ENCODE measurements at regions not wholly inside any gene's neighbourhood (a gene's known extent, or its start where the extent isn't known, plus 50 kb on each side); places are given as distances from the start of the nearest gene placed in this dataset.

- no peak overlapping the region for H3K4me3 Mint-ChIP-seq
- H3K4me1 Mint-ChIP-seq: no peaks in the 10 kb centered on the region
- H3K9me3 Mint-ChIP-seq: peaks cover 0 to 24% (median 4%) of the 10 kb centered on the region in 6 donors
- no peak overlapping the region for H3K27ac Mint-ChIP-seq
- H3K36me3 Mint-ChIP-seq: no peaks in the 10 kb centered on the region
- peaks cover 2 to 7% (median 4%) of the 10 kb centered on the region in 3 donors for H3K27me3 Mint-ChIP-seq (ENCODE audit: low read depth in 3 of 3)
- no peak for DNase-seq
Observed at GRCh38 chr6:8268156-8268555, 165.8 kb upstream of the EEF1E1 start.

DNA sequence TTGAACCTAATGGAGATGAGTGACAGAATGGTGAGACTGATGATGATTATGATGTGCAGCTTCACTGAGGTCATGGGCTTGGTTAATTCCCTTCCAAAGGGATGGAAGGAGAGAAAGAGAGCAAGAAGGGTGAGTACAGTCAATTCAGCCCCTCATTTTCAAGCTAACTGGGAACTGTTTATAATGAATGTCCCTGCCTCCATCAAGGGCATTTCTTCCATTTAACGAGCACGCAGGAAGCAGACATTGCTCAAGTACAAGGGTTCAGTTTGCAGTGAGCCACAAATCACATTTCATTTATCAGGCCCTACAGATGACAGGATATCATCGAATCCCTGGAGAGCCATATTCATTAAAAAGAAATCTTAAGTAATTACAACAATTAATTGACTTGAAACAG is 158.3 kb upstream of the EEF1E1 start:
- Mint-ChIP-seq H3K4me1 (no peaks in the 10 kb centered on the region), H3K9me3 (peaks cover 0 to 12% (median 0%) of the 10 kb centered on the region in 6 donors), H3K27me3 (ENCODE audit: low read depth in 3 of 3) (peaks cover 0 to 4% (median 2%) of the 10 kb centered on the region in 3 donors), H3K36me3 (no peaks in the 10 kb centered on the region), H3K4me3 (no peak overlapping the region), H3K27ac (no peak overlapping the region)
- no peak for DNase-seq

- H3K4me1 Mint-ChIP-seq: no peaks in the 10 kb centered on the region
- H3K9me3 Mint-ChIP-seq: peaks cover 0 to 6% (median 0%) of the 10 kb centered on the region in 6 donors
- H3K36me3 Mint-ChIP-seq: no peaks in the 10 kb centered on the region
- no peak for DNase-seq
- no peak overlapping the region for H3K27ac Mint-ChIP-seq
- H3K4me3 Mint-ChIP-seq: no peak overlapping the region
- peaks cover 0 to 7% (median 2%) of the 10 kb centered on the region in 3 donors for H3K27me3 Mint-ChIP-seq (ENCODE audit: low read depth in 3 of 3)
Observed at GRCh38 chr6:8246403-8246802, 144.1 kb upstream of the EEF1E1 start.

DNA sequence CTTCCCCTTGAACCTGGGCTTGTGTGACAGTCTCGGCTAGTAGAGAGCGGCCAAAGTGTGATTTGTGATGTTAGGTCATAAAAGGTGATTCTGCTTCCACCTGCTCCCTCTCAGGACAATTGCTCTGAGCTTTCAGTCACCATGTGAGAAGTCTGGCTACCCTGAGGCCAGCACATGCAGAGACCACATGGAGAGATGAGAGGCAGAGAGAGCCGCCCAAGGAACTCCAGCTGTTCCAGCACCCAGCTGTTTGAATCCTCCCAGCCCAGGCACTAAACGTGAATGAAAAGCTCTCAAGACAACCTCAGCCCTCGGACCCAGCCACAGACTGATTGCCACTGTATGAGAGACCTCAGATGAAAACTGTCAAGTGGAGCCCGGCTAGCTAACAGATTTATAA is 143.4 kb upstream of the EEF1E1 start:
- Mint-ChIP-seq H3K27me3 (ENCODE audit: low read depth in 3 of 3) (peaks cover 0 to 7% (median 2%) of the 10 kb centered on the region in 3 donors), H3K36me3 (no peaks in the 10 kb centered on the region), H3K4me1 (no peaks in the 10 kb centered on the region), H3K4me3 (no peak overlapping the region), H3K27ac (no peak overlapping the region), H3K9me3 (peaks cover 0 to 6% (median 0%) of the 10 kb centered on the region in 6 donors)
- DNase-seq: no peak

DNA sequence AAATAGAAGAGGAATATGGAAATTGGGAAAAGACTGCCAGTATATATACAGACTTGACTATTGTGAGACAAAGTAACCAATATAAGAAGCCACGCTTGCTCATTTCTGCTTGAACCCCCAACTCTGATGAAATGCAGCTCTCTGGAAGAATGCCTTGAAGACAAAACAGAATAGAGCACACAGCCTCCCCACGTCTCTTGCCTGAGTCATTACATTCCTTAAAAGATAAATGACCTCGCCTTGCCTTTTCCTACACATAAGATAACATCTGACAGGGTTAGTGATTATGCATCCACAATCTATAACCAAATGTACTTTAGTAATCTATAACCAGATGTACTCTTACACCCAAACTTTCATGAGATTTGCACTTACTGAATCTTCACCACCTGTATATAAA is 141.1 kb upstream of the EEF1E1 start:
- no peak for DNase-seq
- Mint-ChIP-seq H3K36me3 (no peaks in the 10 kb centered on the region), H3K4me3 (no peak overlapping the region), H3K9me3 (peaks cover 0 to 2% (median 0%) of the 10 kb centered on the region in 6 donors), H3K4me1 (no peaks in the 10 kb centered on the region), H3K27ac (no peak overlapping the region), H3K27me3 (ENCODE audit: low read depth in 3 of 3) (peaks cover 0 to 7% (median 0%) of the 10 kb centered on the region in 3 donors)

- no peak overlapping the region for H3K4me3 Mint-ChIP-seq
- H3K4me1 Mint-ChIP-seq: no peaks in the 10 kb centered on the region
- H3K27ac Mint-ChIP-seq: no peak overlapping the region
- H3K27me3 Mint-ChIP-seq (ENCODE audit: low read depth in 3 of 3): peaks cover 0 to 7% (median 0%) of the 10 kb centered on the region in 3 donors
- DNase-seq: no peak
- H3K9me3 Mint-ChIP-seq: peaks cover 0 to 2% (median 0%) of the 10 kb centered on the region in 6 donors
- no peaks in the 10 kb centered on the region for H3K36me3 Mint-ChIP-seq
Observed at GRCh38 chr6:8242885-8243284, 140.5 kb upstream of the EEF1E1 start.

- no peaks in the 10 kb centered on the region for H3K36me3 Mint-ChIP-seq
- H3K27ac Mint-ChIP-seq: no peak overlapping the region
- DNase-seq: no peak
- no peak overlapping the region for H3K4me3 Mint-ChIP-seq
- H3K9me3 Mint-ChIP-seq: peaks cover 0 to 2% (median 0%) of the 10 kb centered on the region in 6 donors
- peaks cover 0 to 7% (median 2%) of the 10 kb centered on the region in 3 donors for H3K27me3 Mint-ChIP-seq (ENCODE audit: low read depth in 3 of 3)
- H3K4me1 Mint-ChIP-seq: no peaks in the 10 kb centered on the region
Observed at GRCh38 chr6:8240301-8240700, 138.0 kb upstream of the EEF1E1 start.

GRCh38 chr6:8238773-8239683 is 136.7 kb upstream of the EEF1E1 start:
- H3K27me3 Mint-ChIP-seq (ENCODE audit: low read depth in 3 of 3): peaks cover 0 to 7% (median 2%) of the 10 kb centered on the region in 3 donors
- DNase-seq: no peak
- H3K4me3 Mint-ChIP-seq: no peak overlapping the region
- H3K27ac Mint-ChIP-seq: no peak overlapping the region
- H3K36me3 Mint-ChIP-seq: no peaks in the 10 kb centered on the region
- no peaks in the 10 kb centered on the region for H3K9me3 Mint-ChIP-seq
- no peaks in the 10 kb centered on the region for H3K4me1 Mint-ChIP-seq

GRCh38 chr6:8237668-8238067 is 135.3 kb upstream of the EEF1E1 start:
- DNase-seq: no peak
- H3K27me3 Mint-ChIP-seq (ENCODE audit: low read depth in 3 of 3): peaks cover 0 to 2% (median under 1%) of the 10 kb centered on the region in 3 donors
- H3K36me3 Mint-ChIP-seq: no peaks in the 10 kb centered on the region
- no peak overlapping the region for H3K4me3 Mint-ChIP-seq
- no peak overlapping the region for H3K27ac Mint-ChIP-seq
- no peaks in the 10 kb centered on the region for H3K9me3 Mint-ChIP-seq
- H3K4me1 Mint-ChIP-seq: no peaks in the 10 kb centered on the region

GRCh38 chr6:8236956-8237355 is 134.6 kb upstream of the EEF1E1 start:
- H3K27me3 Mint-ChIP-seq (ENCODE audit: low read depth in 3 of 3): peaks cover 0 to 2% (median 0%) of the 10 kb centered on the region in 3 donors
- no peaks in the 10 kb centered on the region for H3K4me1 Mint-ChIP-seq
- no peaks in the 10 kb centered on the region for H3K9me3 Mint-ChIP-seq
- no peaks in the 10 kb centered on the region for H3K36me3 Mint-ChIP-seq
- H3K4me3 Mint-ChIP-seq: no peak overlapping the region
- no peak overlapping the region for H3K27ac Mint-ChIP-seq
- DNase-seq: no peak

DNA sequence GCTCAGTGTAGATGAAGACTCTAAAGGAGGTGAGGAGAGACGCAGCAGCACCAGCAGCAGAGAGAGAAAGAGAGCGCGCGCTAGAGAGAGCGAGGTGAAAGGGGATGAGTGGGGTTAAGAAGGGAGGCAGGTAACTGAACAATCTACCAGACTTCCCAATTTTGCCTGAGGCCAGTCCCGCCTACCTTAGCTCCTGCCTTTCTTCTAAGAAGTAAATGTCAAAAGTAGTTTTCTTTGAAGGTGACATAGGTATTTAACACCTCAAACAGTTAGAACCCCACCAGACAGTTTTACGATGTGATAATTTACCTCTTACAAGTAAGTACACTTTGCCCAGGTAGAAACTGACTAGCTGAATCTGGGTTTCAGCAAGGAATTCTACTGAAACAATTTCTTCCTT is 132.0 kb upstream of the EEF1E1 start:
- DNase-seq: no peak

DNA sequence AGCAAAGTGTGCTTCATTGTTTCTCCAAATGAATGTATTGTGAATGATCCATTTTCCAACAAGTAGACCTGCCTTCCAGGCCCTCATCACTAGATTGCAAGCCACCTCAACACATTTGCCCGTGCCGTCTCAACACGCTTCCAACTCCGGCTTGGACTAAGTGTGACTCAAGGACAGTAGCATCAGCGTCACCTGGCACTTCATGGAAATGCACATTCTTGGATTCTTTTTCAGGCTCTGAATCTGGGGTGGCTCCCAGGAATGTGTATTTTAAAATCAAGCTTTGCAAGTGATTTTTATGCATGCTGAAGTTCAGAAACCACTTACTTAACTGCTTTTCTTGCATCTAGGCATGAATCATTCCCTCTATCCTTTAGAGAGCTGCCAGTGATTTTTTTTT is 129.6 kb upstream of the EEF1E1 start:
- Mint-ChIP-seq H3K4me3 (no peak overlapping the region), H3K36me3 (no peaks in the 10 kb centered on the region), H3K27ac (no peak overlapping the region), H3K4me1 (no peaks in the 10 kb centered on the region), H3K27me3 (ENCODE audit: low read depth in 3 of 3) (peaks cover 0 to 8% (median 3%) of the 10 kb centered on the region in 3 donors), H3K9me3 (no peaks in the 10 kb centered on the region)
- no peak for DNase-seq

More for the DNA sequence above, 132.0 kb upstream of the EEF1E1 start:
- Mint-ChIP-seq H3K4me1 (no peaks in the 10 kb centered on the region), H3K9me3 (no peaks in the 10 kb centered on the region), H3K36me3 (no peaks in the 10 kb centered on the region), H3K27ac (no peak overlapping the region), H3K27me3 (ENCODE audit: low read depth in 3 of 3) (peaks cover 0 to 7% (median 3%) of the 10 kb centered on the region in 3 donors), H3K4me3 (no peak overlapping the region)

GRCh38 chr6:8229915-8230756 is 127.8 kb upstream of the EEF1E1 start:
- no peaks in the 10 kb centered on the region for H3K9me3 Mint-ChIP-seq
- peaks cover 0 to 10% (median 4%) of the 10 kb centered on the region in 3 donors for H3K27me3 Mint-ChIP-seq (ENCODE audit: low read depth in 3 of 3)
- no peak for DNase-seq
- no peak overlapping the region for H3K4me3 Mint-ChIP-seq
- H3K27ac Mint-ChIP-seq: no peak overlapping the region
- H3K4me1 Mint-ChIP-seq: no peaks in the 10 kb centered on the region
- H3K36me3 Mint-ChIP-seq: no peaks in the 10 kb centered on the region

GRCh38 chr6:8225113-8225512 is 122.8 kb upstream of the EEF1E1 start:
- Mint-ChIP-seq H3K4me3 (no peak overlapping the region), H3K9me3 (no peaks in the 10 kb centered on the region), H3K27ac (no peak overlapping the region), H3K27me3 (ENCODE audit: low read depth in 3 of 3) (peaks cover 0 to 12% (median 4%) of the 10 kb centered on the region in 3 donors), H3K4me1 (no peaks in the 10 kb centered on the region), H3K36me3 (no peaks in the 10 kb centered on the region)
- DNase-seq: no peak
